ENCODE measurements at regions not wholly inside any gene's neighbourhood (a gene's known extent, or its start where the extent isn't known, plus 50 kb on each side); places are given as distances from the start of the nearest gene placed in this dataset.

- no peaks in the 10 kb centered on the region for H4K20me1 ChIP-seq (ENCODE audit: insufficient read depth, low read length, poor library complexity, severe bottlenecking)
- no peaks in the 10 kb centered on the region for H3K79me2 ChIP-seq (ENCODE audit: insufficient read depth, low read length)
- no peak overlapping the region for H3K4me2 ChIP-seq (ENCODE audit: low read depth, low read length, poor library complexity, severe bottlenecking)
- no peaks in the 10 kb centered on the region for H3K27me3 ChIP-seq (ENCODE audit: insufficient read depth, low read length, poor library complexity, severe bottlenecking)
- no peak overlapping the region for H3K9ac ChIP-seq (ENCODE audit: low read depth, low read length, poor library complexity, severe bottlenecking)
- H2AFZ ChIP-seq (ENCODE audit: low read length), result no peak overlapping the region
- no peak overlapping the region for H3K4me3 ChIP-seq (ENCODE audit: low read length, poor library complexity, severe bottlenecking)
- no peaks in the 10 kb centered on the region for H3K4me1 ChIP-seq (ENCODE audit: insufficient read depth, low read length, poor library complexity, severe bottlenecking)
- no peak for TF ChIP-seq EZH2phosphoT487 (IDR thresholded peaks at IDR 0.05; ENCODE audit: borderline replicate concordance)
- TF ChIP-seq CTCF (conservative IDR thresholded peaks at IDR 0.05; ENCODE audit: low read length), result no peak
- H3F3A ChIP-seq (ENCODE audit: low read depth), result no peaks in the 10 kb centered on the region
- H3K9me3 ChIP-seq (ENCODE audit: insufficient read depth, low read depth, low read length), result no peaks in the 10 kb centered on the region
- H3K36me3 ChIP-seq (ENCODE audit: insufficient read depth, low read length), result no peaks in the 10 kb centered on the region
- no peaks in the 10 kb centered on the region for H3K9me2 ChIP-seq (replicated peaks; ENCODE audit: low read depth, low read length)
Observed at GRCh38 chr12:93221841-93222240, 155.9 kb upstream of the NUDT4 start.

GRCh38 chr12:93223440-93224426 is 154.0 kb upstream of the NUDT4 start:
- no peak overlapping the region for H3K4me3 ChIP-seq (ENCODE audit: low read length, poor library complexity, severe bottlenecking)

GRCh38 chr12:93225094-93225493 is 152.6 kb upstream of the NUDT4 start:
- Histone ChIP-seq H3K4me2 (ENCODE audit: low read depth, low read length, poor library complexity, severe bottlenecking) (no peak overlapping the region), H3K79me2 (ENCODE audit: insufficient read depth, low read length) (no peaks in the 10 kb centered on the region), H3K4me1 (ENCODE audit: insufficient read depth, low read length, poor library complexity, severe bottlenecking) (no peaks in the 10 kb centered on the region), H4K20me1 (ENCODE audit: insufficient read depth, low read length, poor library complexity, severe bottlenecking) (no peaks in the 10 kb centered on the region), H3K4me3 (ENCODE audit: low read length, poor library complexity, severe bottlenecking) (no peak overlapping the region), H3K36me3 (ENCODE audit: insufficient read depth, low read length) (no peaks in the 10 kb centered on the region), H3K9me3 (ENCODE audit: insufficient read depth, low read depth, low read length) (no peaks in the 10 kb centered on the region), H3F3A (ENCODE audit: low read depth) (no peaks in the 10 kb centered on the region), H2AFZ (ENCODE audit: low read length) (no peak overlapping the region), H3K9me2 (replicated peaks; ENCODE audit: low read depth, low read length) (no peaks in the 10 kb centered on the region; the same call in 1 of the 2 replicates), H3K27me3 (ENCODE audit: insufficient read depth, low read length, poor library complexity, severe bottlenecking) (no peaks in the 10 kb centered on the region), H3K9ac (ENCODE audit: low read depth, low read length, poor library complexity, severe bottlenecking) (no peak overlapping the region)
- TF ChIP-seq CTCF (conservative IDR thresholded peaks at IDR 0.05; ENCODE audit: low read length) (no peak), EZH2phosphoT487 (IDR thresholded peaks at IDR 0.05; ENCODE audit: borderline replicate concordance) (no peak)

More at GRCh38 chr12:93223440-93224426, 154.0 kb upstream of the NUDT4 start:
- no peaks in the 10 kb centered on the region for H3F3A ChIP-seq (ENCODE audit: low read depth)
- H3K79me2 ChIP-seq (ENCODE audit: insufficient read depth, low read length), result no peaks in the 10 kb centered on the region
- H3K36me3 ChIP-seq (ENCODE audit: insufficient read depth, low read length), result no peaks in the 10 kb centered on the region
- TF ChIP-seq CTCF (conservative IDR thresholded peaks at IDR 0.05; ENCODE audit: low read length) (no peak), EZH2phosphoT487 (IDR thresholded peaks at IDR 0.05; ENCODE audit: borderline replicate concordance) (no peak)
- no peaks in the 10 kb centered on the region for H3K9me3 ChIP-seq (ENCODE audit: insufficient read depth, low read depth, low read length)
- H2AFZ ChIP-seq (ENCODE audit: low read length), result no peak overlapping the region
- no peaks in the 10 kb centered on the region; the same call in 1 of the 2 replicates for H3K9me2 ChIP-seq (replicated peaks; ENCODE audit: low read depth, low read length)
- no peak overlapping the region for H3K4me2 ChIP-seq (ENCODE audit: low read depth, low read length, poor library complexity, severe bottlenecking)
- H3K9ac ChIP-seq (ENCODE audit: low read depth, low read length, poor library complexity, severe bottlenecking), result no peak overlapping the region
- H4K20me1 ChIP-seq (ENCODE audit: insufficient read depth, low read length, poor library complexity, severe bottlenecking), result no peaks in the 10 kb centered on the region
- no peaks in the 10 kb centered on the region for H3K4me1 ChIP-seq (ENCODE audit: insufficient read depth, low read length, poor library complexity, severe bottlenecking)
- H3K27me3 ChIP-seq (ENCODE audit: insufficient read depth, low read length, poor library complexity, severe bottlenecking), result no peaks in the 10 kb centered on the region
